GM12878 (cell line): ENCODE measurements at regions not wholly inside any gene's neighbourhood (a gene's known extent, or its start where the extent isn't known, plus 50 kb on each side); places are given as distances from the start of the nearest gene placed in this dataset.
A peak's percentile ranks its signal among the peaks of the same experiment; 100 is the strongest.

Experiments used
- ATAC-seq: fragments of 200-7000 bp; cut with Tn5 transposase; 3 replicates; pipeline ENCODE4 v1.9.1; 2020; ENCODE audit warnings: mild to moderate bottlenecking, moderate library complexity
- BruUV-seq: library from RNA; stranded (reverse); fragments of 400-500 nt; replicated peaks from 2 replicates; lab custom pipeline; 2021; lab: Mats Ljungman, UMichigan
- CTCF ChIA-PET: fragments of 300-600 bp; sonication (Branson Sonifier 250); formaldehyde crosslinking; extraction: SDS; loops from one replicate; lab custom pipeline; 2021; ENCODE audit warnings: inconsistent platforms; lab: Yijun Ruan, JAX
- POLR2A ChIA-PET: fragments of 350-600 bp; formaldehyde crosslinking; extraction: SDS; loops from one replicate; lab custom pipeline; 2021; ENCODE audit warnings: inconsistent platforms; lab: Charles Lee
- RAD21 ChIA-PET: fragments of 300-600 bp; sonication (Branson Sonifier 250); formaldehyde crosslinking; loops from one replicate; lab custom pipeline; 2023; ENCODE audit warnings: antibody characterized with exemption; ENCODE audit not compliant: unreplicated experiment; lab: Charles Lee
- SMC1A ChIA-PET: fragments of 300-600 bp; sonication (Branson Sonifier 250); formaldehyde crosslinking; loops from one replicate; lab custom pipeline; 2023; ENCODE audit not compliant: unreplicated experiment, uncharacterized antibody; lab: Charles Lee
- DNase-seq: peaks from one replicate; pipeline ENCODE4 v3.0.0-alpha.2; 2011; ENCODE audit warnings: low read depth, low spot score
- FAIRE-seq: peaks from 3 replicates; lab custom pipeline; 2011; peaks lifted over from hg19 to GRCh38; lab: Jason Lieb, UNC
- H2AFZ ChIP-seq: 2 replicates; pipeline ENCODE4 v1.6.0; 2011; ENCODE audit warnings: low read depth, low read length, control low read depth; ENCODE audit not compliant: control insufficient read depth
- H3K27ac ChIP-seq: 2 replicates; pipeline ENCODE4 v1.5.1; 2011; ENCODE audit warnings: control low read depth; ENCODE audit not compliant: control insufficient read depth, insufficient read depth
- H3K27me3 ChIP-seq, 2 experiments: replicated peaks in 1 of 2; 2 replicates each; pipeline versions ENCODE4 v1.6.0 to v1.6.1; 2011; ENCODE audit warnings: low read length in 1 of 2; ENCODE audit not compliant: control insufficient read depth in 2 of 2, insufficient read depth in 2 of 2
- H3K36me3 ChIP-seq, 2 experiments: 2 replicates each; pipeline ENCODE4 v1.5.1; 2011; ENCODE audit warnings: low read length in 1 of 2; ENCODE audit not compliant: control insufficient read depth in 2 of 2, insufficient read depth in 2 of 2
- H3K4me1 ChIP-seq: 2 replicates; pipeline ENCODE4 v1.6.1; 2011; ENCODE audit warnings: mild to moderate bottlenecking, low read length, moderate library complexity, mixed read lengths; ENCODE audit not compliant: control insufficient read depth, insufficient read depth
- H3K4me2 ChIP-seq: 2 replicates; pipeline ENCODE4 v1.6.0; 2011; ENCODE audit warnings: control low read depth; ENCODE audit not compliant: control insufficient read depth, insufficient read depth
- H3K4me3 ChIP-seq: fragments of 200-600 bp; sonication (generic); 2 replicates; pipeline ENCODE4 v1.5.1; 2016
- H3K79me2 ChIP-seq: 2 replicates; pipeline ENCODE4 v1.6.0; 2011; ENCODE audit warnings: low read length; ENCODE audit not compliant: control insufficient read depth, insufficient read depth
- H3K9ac ChIP-seq: 2 replicates; pipeline ENCODE4 v1.8.0; 2011; ENCODE audit warnings: low read length, control low read depth, mixed read lengths; ENCODE audit not compliant: control insufficient read depth, insufficient read depth
- H3K9me3 ChIP-seq: replicated peaks from 3 replicates; pipeline ENCODE4 v1.5.1; 2011; ENCODE audit warnings: mild to moderate bottlenecking, low read length; ENCODE audit not compliant: control insufficient read depth, insufficient read depth
- H4K20me1 ChIP-seq: 2 replicates; pipeline ENCODE4 v1.6.0; 2011; ENCODE audit not compliant: control insufficient read depth, insufficient read depth
- CEBPB ChIP-seq, 2 experiments: fragments of 150-350 bp in 1 of 2; IDR thresholded peaks; 2 replicates each; pipeline ENCODE4 v1.6.1; 2012 to 2014; ENCODE audit warnings: low read depth in 2 of 2, low read length in 2 of 2, borderline replicate concordance in 1 of 2, inconsistent platforms in 1 of 2
- CREB1 ChIP-seq: IDR thresholded peaks from 2 replicates; pipeline ENCODE4 v1.6.1; 2012; ENCODE audit warnings: low read depth, mild to moderate bottlenecking, inconsistent platforms
- CREM ChIP-seq: IDR thresholded peaks from 2 replicates; pipeline ENCODE4 v1.6.1; 2014; ENCODE audit warnings: antibody characterized with exemption, low read depth
- HDAC2 ChIP-seq: fragments of 200-600 bp; sonication (generic); IDR thresholded peaks from 2 replicates; pipeline ENCODE4 v1.6.1; 2017
- MTA2 ChIP-seq: fragments of 450-650 bp; IDR thresholded peaks from 2 replicates; pipeline ENCODE4 v1.6.1; 2016; ENCODE audit warnings: low read depth, mild to moderate bottlenecking, moderate library complexity
- RUNX3 ChIP-seq: IDR thresholded peaks from 2 replicates; pipeline ENCODE4 v1.6.1; 2012; ENCODE audit warnings: low read length, inconsistent platforms
- ZNF24 ChIP-seq: fragments of 450-650 bp; IDR thresholded peaks from 2 replicates; pipeline ENCODE4 v1.6.1; 2017; ENCODE audit warnings: antibody characterized with exemption, mild to moderate bottlenecking
- WGBS: methylation state at CpG from one replicate; pipeline ENCODE4 v1.1.6; 2016; ENCODE audit warnings: low lambda C conversion rate; ENCODE audit not compliant: insufficient replicate concordance, insufficient coverage; ENCODE audit errors: missing lambda C conversion rate; 5-methylcytosine and 5-hydroxymethylcytosine counted together
- in situ Hi-C: fragments of 300-500 bp; cut with MboI; formaldehyde crosslinking; loops from 9 replicates; pipeline ENCODE4 v1.14.3; 2018; ENCODE audit warnings: mixed read lengths
- intact Hi-C: fragments of 100-400 bp; cut with micrococcal nuclease; formaldehyde crosslinking; loops from one replicate; pipeline ENCODE4 v1.14.2; 2022; ENCODE audit not compliant: unreplicated experiment
- TF ChIP-seq, protein P1 (sequence below): IDR thresholded peaks from 2 replicates; pipeline ENCODE4 v1.6.1; 2011; ENCODE audit warnings: low read depth, mild to moderate bottlenecking, low read length, moderate library complexity, borderline replicate concordance; ENCODE audit errors: extremely low read depth

- DNase-seq (no peak), FAIRE-seq (no peak), ATAC-seq (no peak)
- BruUV-seq = no TSS peak
- ChIA-PET CTCF (no interaction called here), SMC1A (no interaction called here), RAD21 (no interaction called here), POLR2A (interaction anchor here (0.6 kb wide), 1 partner anchor 586 kb away, joined by 4 read pairs; no protein-coding TSS in a partner anchor)
- Histone ChIP-seq H3K9me3 (no peaks in the 10 kb centered on the region; the same call in 2 of the 3 replicates), H4K20me1 (no peaks in the 10 kb centered on the region), H3K9ac (no peak overlapping the region), H2AFZ (no peak overlapping the region), H3K27ac (no peak overlapping the region), H3K4me2 (no peak overlapping the region), H3K36me3 (no peaks in the 10 kb centered on the region), H3K4me3 (no peak overlapping the region), H3K4me1 (no peaks in the 10 kb centered on the region), H3K27me3 (no peaks in the 10 kb centered on the region), H3K79me2 (no peaks in the 10 kb centered on the region)
- intact Hi-C loops = loop anchor here (10.0 kb wide), 1 partner anchor 234 kb away; no protein-coding TSS in a partner anchor
- in situ Hi-C loops = no loop called here
- WGBS = 44% methylated on average over 4 of the region's 4 CpGs
- peak; percentile 86 for TF ChIP-seq ZNF24
- TF ChIP-seq MTA2 = peak; percentile 66; the same call in 1 of the 2 replicates
- TF ChIP-seq CREM = no peak
- TF ChIP-seq CEBPB (IDR thresholded peaks at IDR 0.05; ENCODE audit: borderline replicate concordance in 1 of 2, low read depth in 2 of 2, low read length in 2 of 2) = no peak
These were observed 296.4 kb upstream of the STS start for GRCh38 chrX:6851140-6851539.

- H3K79me2 ChIP-seq = no peaks in the 10 kb centered on the region
- 16% methylated on average over 6 of the region's 6 CpGs for WGBS
- H2AFZ ChIP-seq = no peak overlapping the region
- ChIA-PET CTCF (no interaction called here), RAD21 (no interaction called here), SMC1A (interaction anchor here (0.8 kb wide), 1 partner anchor 821 kb away, joined by 5 read pairs; no protein-coding TSS in a partner anchor), POLR2A (no interaction called here)
- in situ Hi-C loops = no loop called here
- no peak overlapping the region for H3K4me2 ChIP-seq
- BruUV-seq = no TSS peak
- TF ChIP-seq, protein P1, sequence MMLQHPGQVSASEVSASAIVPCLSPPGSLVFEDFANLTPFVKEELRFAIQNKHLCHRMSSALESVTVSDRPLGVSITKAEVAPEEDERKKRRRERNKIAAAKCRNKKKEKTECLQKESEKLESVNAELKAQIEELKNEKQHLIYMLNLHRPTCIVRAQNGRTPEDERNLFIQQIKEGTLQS = no peak
- TF ChIP-seq CREB1 (no peak), HDAC2 (no peak), RUNX3 (peak; percentile 29; the same call in 1 of the 2 replicates)
- no peaks in the 10 kb centered on the region for H3K27me3 ChIP-seq
- no peak for FAIRE-seq
- intact Hi-C loops = loop anchor here (10.0 kb wide), 2 partner anchors 55 to 235 kb away; no protein-coding TSS in a partner anchor
- H3K36me3 ChIP-seq = no peaks in the 10 kb centered on the region
- no peaks in the 10 kb centered on the region; the same call in 2 of the 3 replicates for H3K9me3 ChIP-seq
- H3K4me1 ChIP-seq = no peaks in the 10 kb centered on the region
- no peak overlapping the region for H3K4me3 ChIP-seq
- H3K9ac ChIP-seq = no peak overlapping the region
- no peak overlapping the region for H3K27ac ChIP-seq
- ATAC-seq = no peak
- no peaks in the 10 kb centered on the region for H4K20me1 ChIP-seq
- no peak for DNase-seq
These were observed 297.6 kb upstream of the STS start for GRCh38 chrX:6849716-6850414.
